ENCODE measurements at regions not wholly inside any gene's neighbourhood (a gene's known extent, or its start where the extent isn't known, plus 50 kb on each side); places are given as distances from the start of the nearest gene placed in this dataset.

DNA sequence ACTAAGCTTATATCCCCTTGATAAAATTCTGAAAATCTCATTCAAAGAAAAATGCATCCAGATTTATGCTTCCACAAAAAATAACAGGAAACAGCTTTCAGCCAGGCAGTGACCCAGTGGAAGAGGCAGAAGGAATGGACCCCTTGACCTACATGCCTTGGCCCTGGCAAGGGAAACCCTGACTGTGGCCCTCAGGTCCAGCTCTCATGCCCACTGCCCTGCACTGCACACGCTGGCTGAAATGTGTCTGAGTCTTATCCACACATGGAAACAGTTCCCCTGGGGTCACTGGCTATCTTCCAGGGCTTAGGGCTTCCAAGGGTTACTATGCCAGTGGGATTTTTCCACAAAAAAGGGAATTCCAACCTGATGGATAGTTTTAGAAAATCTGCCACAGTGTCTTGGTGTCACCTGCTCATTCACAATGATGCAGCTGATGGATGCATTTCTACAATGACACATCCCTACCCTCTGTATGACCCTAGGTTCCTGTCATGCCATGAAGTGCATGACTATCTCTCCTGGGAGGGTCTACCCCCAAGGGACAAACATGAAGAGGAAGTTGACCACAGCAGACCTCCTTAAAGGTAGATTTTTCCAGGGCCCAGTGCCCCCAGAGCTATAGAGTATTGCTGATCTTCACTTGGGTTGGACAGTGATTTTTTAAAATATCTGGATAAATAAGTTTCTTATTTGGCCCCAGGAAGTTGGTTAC is 121.9 kb upstream of the CD93 start:
- H3K36me3 ChIP-seq (ENCODE audit: insufficient read depth, low read length) = no peaks in the 10 kb centered on the region
- H3K9ac ChIP-seq (ENCODE audit: low read length) = no peak overlapping the region
- no peak overlapping the region for H2AFZ ChIP-seq (ENCODE audit: low read depth, low read length)
- Mint-ChIP-seq H3K27me3 (ENCODE audit: low read depth, unreplicated experiment) (peaks cover 62% of the 10 kb centered on the region), H3K4me1 (ENCODE audit: low read depth, unreplicated experiment) (no peaks in the 10 kb centered on the region), H3K36me3 (ENCODE audit: low read depth, unreplicated experiment) (no peaks in the 10 kb centered on the region), H3K27ac (ENCODE audit: unreplicated experiment) (no peak overlapping the region), H3K4me3 (ENCODE audit: unreplicated experiment) (no peak overlapping the region), H3K9me3 (ENCODE audit: unreplicated experiment) (peaks cover 4% of the 10 kb centered on the region)
- DNase-seq (ENCODE audit: low read depth) = no peak
- no peaks in the 10 kb centered on the region for H3K79me2 ChIP-seq (ENCODE audit: insufficient read depth, low read length)
- H3K27ac ChIP-seq (ENCODE audit: low read depth, low read length) = no peak overlapping the region
- FAIRE-seq = no peak
- no peaks in the 10 kb centered on the region for H4K20me1 ChIP-seq (ENCODE audit: insufficient read depth, low read length)
- peaks cover 28% of the 10 kb centered on the region for H3K27me3 ChIP-seq (ENCODE audit: insufficient read depth, low read length)
- no peak overlapping the region for H3K4me2 ChIP-seq (ENCODE audit: low read length)
- no peaks in the 10 kb centered on the region for H3K4me1 ChIP-seq (ENCODE audit: insufficient read depth, low read length)
- no peak overlapping the region for H3K4me3 ChIP-seq (ENCODE audit: insufficient read depth, low read depth, low read length)
- TF ChIP-seq, protein P1, sequence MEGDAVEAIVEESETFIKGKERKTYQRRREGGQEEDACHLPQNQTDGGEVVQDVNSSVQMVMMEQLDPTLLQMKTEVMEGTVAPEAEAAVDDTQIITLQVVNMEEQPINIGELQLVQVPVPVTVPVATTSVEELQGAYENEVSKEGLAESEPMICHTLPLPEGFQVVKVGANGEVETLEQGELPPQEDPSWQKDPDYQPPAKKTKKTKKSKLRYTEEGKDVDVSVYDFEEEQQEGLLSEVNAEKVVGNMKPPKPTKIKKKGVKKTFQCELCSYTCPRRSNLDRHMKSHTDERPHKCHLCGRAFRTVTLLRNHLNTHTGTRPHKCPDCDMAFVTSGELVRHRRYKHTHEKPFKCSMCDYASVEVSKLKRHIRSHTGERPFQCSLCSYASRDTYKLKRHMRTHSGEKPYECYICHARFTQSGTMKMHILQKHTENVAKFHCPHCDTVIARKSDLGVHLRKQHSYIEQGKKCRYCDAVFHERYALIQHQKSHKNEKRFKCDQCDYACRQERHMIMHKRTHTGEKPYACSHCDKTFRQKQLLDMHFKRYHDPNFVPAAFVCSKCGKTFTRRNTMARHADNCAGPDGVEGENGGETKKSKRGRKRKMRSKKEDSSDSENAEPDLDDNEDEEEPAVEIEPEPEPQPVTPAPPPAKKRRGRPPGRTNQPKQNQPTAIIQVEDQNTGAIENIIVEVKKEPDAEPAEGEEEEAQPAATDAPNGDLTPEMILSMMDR (IDR thresholded peaks at IDR 0.05; ENCODE audit: insufficient read depth, low read depth, low read length) = no peak
- TF ChIP-seq EZH2 (IDR thresholded peaks at IDR 0.05; ENCODE audit: insufficient read depth, low read length) = no peak
- no peaks in the 10 kb centered on the region for H3K9me3 ChIP-seq (ENCODE audit: insufficient read depth, low read depth, low read length)

DNA sequence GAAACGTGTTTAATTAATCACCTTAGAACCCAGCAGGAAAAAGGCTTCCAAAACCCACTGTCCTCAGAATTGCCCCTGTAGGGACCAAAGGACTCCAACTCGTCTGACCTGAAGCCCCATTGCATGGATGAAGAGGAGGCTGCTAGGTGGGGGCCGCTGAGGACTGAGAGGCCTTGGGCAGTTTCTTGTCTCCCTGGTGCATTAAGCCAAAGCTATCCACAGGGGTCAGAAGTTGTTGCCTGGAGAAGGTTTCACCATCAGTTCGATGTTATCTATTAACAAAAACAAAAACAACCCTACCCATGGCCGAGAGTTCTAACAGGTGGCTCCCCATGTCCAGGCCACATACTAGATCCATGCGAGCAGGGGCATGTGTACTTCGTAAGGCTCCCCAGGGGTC is 120.9 kb upstream of the CD93 start:
- Mint-ChIP-seq H3K4me1 (ENCODE audit: low read depth, unreplicated experiment) (no peaks in the 10 kb centered on the region), H3K27me3 (ENCODE audit: low read depth, unreplicated experiment) (peaks cover 62% of the 10 kb centered on the region), H3K9me3 (ENCODE audit: unreplicated experiment) (peaks cover 4% of the 10 kb centered on the region), H3K36me3 (ENCODE audit: low read depth, unreplicated experiment) (no peaks in the 10 kb centered on the region), H3K4me3 (ENCODE audit: unreplicated experiment) (no peak overlapping the region), H3K27ac (ENCODE audit: unreplicated experiment) (no peak overlapping the region)
- Histone ChIP-seq H3K27me3 (ENCODE audit: insufficient read depth, low read length) (peaks cover 30% of the 10 kb centered on the region), H4K20me1 (ENCODE audit: insufficient read depth, low read length) (no peaks in the 10 kb centered on the region), H3K4me1 (ENCODE audit: insufficient read depth, low read length) (no peaks in the 10 kb centered on the region), H3K9ac (ENCODE audit: low read length) (no peak overlapping the region), H3K4me2 (ENCODE audit: low read length) (no peak overlapping the region), H3K9me3 (ENCODE audit: insufficient read depth, low read depth, low read length) (no peaks in the 10 kb centered on the region), H3K4me3 (ENCODE audit: insufficient read depth, low read depth, low read length) (no peak overlapping the region), H3K36me3 (ENCODE audit: insufficient read depth, low read length) (no peaks in the 10 kb centered on the region), H2AFZ (ENCODE audit: low read depth, low read length) (no peak overlapping the region), H3K79me2 (ENCODE audit: insufficient read depth, low read length) (no peaks in the 10 kb centered on the region), H3K27ac (ENCODE audit: low read depth, low read length) (no peak overlapping the region)
- no peak for FAIRE-seq
- TF ChIP-seq EZH2 (IDR thresholded peaks at IDR 0.05; ENCODE audit: insufficient read depth, low read length) = no peak
- TF ChIP-seq, protein P1 (IDR thresholded peaks at IDR 0.05; ENCODE audit: insufficient read depth, low read depth, low read length) = no peak
- DNase-seq (ENCODE audit: low read depth) = no peak

DNA sequence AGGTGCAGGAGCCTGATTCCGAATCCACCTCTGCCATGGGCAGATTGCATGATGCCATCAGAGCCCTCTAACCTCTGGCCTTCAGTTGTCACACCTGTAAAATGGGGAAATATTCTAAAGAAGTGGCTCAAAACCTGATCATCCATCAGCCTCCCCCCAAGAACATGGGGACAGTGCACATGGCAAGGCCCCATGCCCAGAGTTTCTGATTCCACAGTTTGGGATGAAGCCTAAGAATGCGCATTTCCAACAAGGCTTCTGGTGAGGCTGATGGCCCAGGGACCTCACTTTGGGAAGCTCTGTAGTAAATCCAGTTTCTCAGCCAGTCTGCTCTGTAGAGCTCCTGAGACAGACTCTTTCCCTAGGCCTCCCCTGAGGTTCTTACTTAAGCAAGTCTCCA is 119.9 kb upstream of the CD93 start:
- Mint-ChIP-seq H3K9me3 (ENCODE audit: unreplicated experiment) (peaks cover 3% of the 10 kb centered on the region), H3K27me3 (ENCODE audit: low read depth, unreplicated experiment) (peaks cover 60% of the 10 kb centered on the region), H3K36me3 (ENCODE audit: low read depth, unreplicated experiment) (no peaks in the 10 kb centered on the region), H3K4me3 (ENCODE audit: unreplicated experiment) (no peak overlapping the region), H3K27ac (ENCODE audit: unreplicated experiment) (no peak overlapping the region), H3K4me1 (ENCODE audit: low read depth, unreplicated experiment) (no peaks in the 10 kb centered on the region)
- no peak overlapping the region for H3K4me2 ChIP-seq (ENCODE audit: low read length)
- H3K79me2 ChIP-seq (ENCODE audit: insufficient read depth, low read length) = no peaks in the 10 kb centered on the region
- no peak for DNase-seq (ENCODE audit: low read depth)
- H3K9me3 ChIP-seq (ENCODE audit: insufficient read depth, low read depth, low read length) = no peaks in the 10 kb centered on the region
- H2AFZ ChIP-seq (ENCODE audit: low read depth, low read length) = no peak overlapping the region
- no peaks in the 10 kb centered on the region for H3K4me1 ChIP-seq (ENCODE audit: insufficient read depth, low read length)
- peaks cover 27% of the 10 kb centered on the region for H3K27me3 ChIP-seq (ENCODE audit: insufficient read depth, low read length)
- no peaks in the 10 kb centered on the region for H4K20me1 ChIP-seq (ENCODE audit: insufficient read depth, low read length)
- no peak overlapping the region for H3K9ac ChIP-seq (ENCODE audit: low read length)
- FAIRE-seq = no peak
- H3K27ac ChIP-seq (ENCODE audit: low read depth, low read length) = no peak overlapping the region
- no peak overlapping the region for H3K4me3 ChIP-seq (ENCODE audit: insufficient read depth, low read depth, low read length)
- TF ChIP-seq, protein P1 (IDR thresholded peaks at IDR 0.05; ENCODE audit: insufficient read depth, low read depth, low read length) = no peak
- no peak for TF ChIP-seq EZH2 (IDR thresholded peaks at IDR 0.05; ENCODE audit: insufficient read depth, low read length)
- no peaks in the 10 kb centered on the region for H3K36me3 ChIP-seq (ENCODE audit: insufficient read depth, low read length)
